Effector CD8-positive, alpha-beta T cell (primary cell): ENCODE measurements at regions not wholly inside any gene's neighbourhood (a gene's known extent, or its start where the extent isn't known, plus 50 kb on each side); places are given as distances from the start of the nearest gene placed in this dataset.

ENCODE experiments used
- DNase-seq: peaks from one replicate; lab custom pipeline; 2025; lab: John Stamatoyannopoulos, UW

- no peak for DNase-seq
These were observed 1260.9 kb downstream of the BRD1 start for GRCh38 chr22:48566741-48567140.

GRCh38 chr22:48565901-48566501 is 1261.7 kb downstream of the BRD1 start:
- no peak for DNase-seq

- no peak for DNase-seq
These were observed 1262.7 kb downstream of the BRD1 start for GRCh38 chr22:48564995-48565394.

- no peak for DNase-seq
These were observed 1263.7 kb downstream of the BRD1 start for GRCh38 chr22:48563966-48564330.

GRCh38 chr22:48563118-48563965 is 1264.3 kb downstream of the BRD1 start:
- no peak for DNase-seq

- DNase-seq: no peak
These were observed 1266.0 kb downstream of the BRD1 start for GRCh38 chr22:48561676-48562075.

GRCh38 chr22:48560836-48561235 is 1266.8 kb downstream of the BRD1 start:
- no peak for DNase-seq

GRCh38 chr22:48560389-48560751 is 1267.3 kb downstream of the BRD1 start:
- no peak for DNase-seq

- DNase-seq: no peak
These were observed 1267.9 kb downstream of the BRD1 start for GRCh38 chr22:48559647-48560388.

GRCh38 chr22:48558606-48559402 is 1268.9 kb downstream of the BRD1 start:
- DNase-seq: no peak

- DNase-seq: no peak
These were observed 1269.7 kb downstream of the BRD1 start for GRCh38 chr22:48558016-48558415.

- no peak for DNase-seq
These were observed 1270.2 kb downstream of the BRD1 start for GRCh38 chr22:48557473-48557872.

GRCh38 chr22:48556751-48557150 is 1270.9 kb downstream of the BRD1 start:
- no peak for DNase-seq

- DNase-seq: no peak
These were observed 1271.5 kb downstream of the BRD1 start for GRCh38 chr22:48556222-48556621.

- DNase-seq: no peak
These were observed 1272.1 kb downstream of the BRD1 start for GRCh38 chr22:48555606-48556005.

- no peak for DNase-seq
These were observed 1272.6 kb downstream of the BRD1 start for GRCh38 chr22:48554893-48555572.

- no peak for DNase-seq
These were observed 1273.9 kb downstream of the BRD1 start for GRCh38 chr22:48553694-48554308.

GRCh38 chr22:48553119-48553518 is 1274.6 kb downstream of the BRD1 start:
- DNase-seq: no peak

GRCh38 chr22:48551716-48552268 is 1275.9 kb downstream of the BRD1 start:
- no peak for DNase-seq

- DNase-seq: no peak
These were observed 1276.6 kb downstream of the BRD1 start for GRCh38 chr22:48551061-48551460.

GRCh38 chr22:48548391-48548790 is 1279.3 kb downstream of the BRD1 start:
- DNase-seq: no peak
